Liver (tissue), 7 donors: ENCODE measurements at regions not wholly inside any gene's neighbourhood (a gene's known extent, or its start where the extent isn't known, plus 50 kb on each side); places are given as distances from the start of the nearest gene placed in this dataset.

Experiments
- DNase-seq: peaks from one replicate; pipeline ENCODE4 v3.0.0-alpha.2; 2017; ENCODE audit warnings: low spot score
- H3K27ac ChIP-seq, 2 donors: one replicate each; pipeline ENCODE4 v1.7.0; 2013; ENCODE audit warnings: inconsistent platforms in 2 of 2, low read length in 2 of 2, control low read depth in 1 of 2, low read depth in 1 of 2, mild to moderate bottlenecking in 1 of 2
- H3K27me3 ChIP-seq, 4 donors: one replicate each; pipeline versions ENCODE4 v1.6.1 to v1.7.0; 2013; ENCODE audit warnings: low read length in 3 of 4, inconsistent platforms in 1 of 4, mild to moderate bottlenecking in 1 of 4, moderate library complexity in 1 of 4; ENCODE audit not compliant: control insufficient read depth in 4 of 4, insufficient read depth in 4 of 4
- H3K36me3 ChIP-seq, 4 donors: one replicate each; pipeline versions ENCODE4 v1.6.1 to v1.7.0; 2013; ENCODE audit warnings: low read length in 3 of 4, mild to moderate bottlenecking in 3 of 4, low read depth in 1 of 4, moderate library complexity in 1 of 4; ENCODE audit not compliant: control insufficient read depth in 4 of 4, insufficient read depth in 3 of 4
- H3K4me1 ChIP-seq, 4 donors: one replicate each; pipeline versions ENCODE4 v1.6.1 to v1.7.0; 2013; ENCODE audit warnings: low read length in 3 of 4, mild to moderate bottlenecking in 3 of 4, moderate library complexity in 1 of 4; ENCODE audit not compliant: control insufficient read depth in 4 of 4, insufficient read depth in 4 of 4
- H3K4me3 ChIP-seq, 3 donors: one replicate each; pipeline versions ENCODE4 v1.6.1 to v1.7.0; 2013; ENCODE audit warnings: low read length in 3 of 3, control low read depth in 1 of 3, low read depth in 1 of 3, mild to moderate bottlenecking in 1 of 3
- H3K9ac ChIP-seq, 2 donors: one replicate each; pipeline ENCODE4 v1.7.0; 2013; ENCODE audit warnings: low read length in 2 of 2, mild to moderate bottlenecking in 2 of 2, moderate library complexity in 2 of 2, control low read depth in 1 of 2, low read depth in 1 of 2
- H3K9me3 ChIP-seq, 4 donors: one replicate each; pipeline versions ENCODE4 v1.6.1 to v1.7.0; 2013; ENCODE audit warnings: low read length in 3 of 4; ENCODE audit not compliant: control insufficient read depth in 4 of 4
- ATF3 ChIP-seq: IDR thresholded peaks from 2 replicates; pipeline ENCODE4 v1.6.1; 2016; ENCODE audit warnings: antibody characterized with exemption
- EGR1 ChIP-seq, 2 donors: IDR thresholded peaks; 2 replicates each; pipeline ENCODE4 v1.6.1; 2016 to 2018; ENCODE audit warnings: antibody characterized with exemption in 2 of 2, low read depth in 2 of 2
- FOXA1 ChIP-seq: IDR thresholded peaks from 2 replicates; pipeline ENCODE4 v1.6.1; 2016; ENCODE audit warnings: antibody characterized with exemption
- GABPA ChIP-seq, 2 donors: IDR thresholded peaks in 1 of 2; conservative IDR thresholded peaks in 1 of 2; 2 replicates each; pipeline ENCODE4 v1.6.1; 2016; ENCODE audit warnings: antibody characterized with exemption in 2 of 2, mild to moderate bottlenecking in 1 of 2, moderate library complexity in 1 of 2
- HNF4A ChIP-seq, 2 donors: conservative IDR thresholded peaks; 2 replicates each; pipeline ENCODE4 v1.6.1; 2016; ENCODE audit warnings: antibody characterized with exemption in 2 of 2, mild to moderate bottlenecking in 2 of 2
- HNF4G ChIP-seq: IDR thresholded peaks from 2 replicates; pipeline ENCODE4 v1.6.1; 2016; ENCODE audit warnings: antibody characterized with exemption
- JUND ChIP-seq, 2 donors: IDR thresholded peaks; 2 replicates each; pipeline ENCODE4 v1.6.1; 2016; ENCODE audit warnings: antibody characterized with exemption in 2 of 2
- MAX ChIP-seq: IDR thresholded peaks from 2 replicates; pipeline ENCODE4 v1.6.1; 2016; ENCODE audit warnings: antibody characterized with exemption
- NR2F2 ChIP-seq: IDR thresholded peaks from 2 replicates; pipeline ENCODE4 v1.6.1; 2016; ENCODE audit warnings: antibody characterized with exemption
- RAD21 ChIP-seq, 2 donors: IDR thresholded peaks; 2 replicates each; pipeline ENCODE4 v1.6.1; 2016; ENCODE audit warnings: antibody characterized with exemption in 2 of 2, mild to moderate bottlenecking in 2 of 2
- REST ChIP-seq: IDR thresholded peaks from 2 replicates; pipeline ENCODE4 v1.6.1; 2016; ENCODE audit warnings: antibody characterized with exemption, mild to moderate bottlenecking
- RXRA ChIP-seq, 2 donors: IDR thresholded peaks; 2 replicates each; pipeline ENCODE4 v1.6.1; 2017 to 2018; ENCODE audit warnings: antibody characterized with exemption in 2 of 2, mild to moderate bottlenecking in 1 of 2
- SP1 ChIP-seq: IDR thresholded peaks from 2 replicates; pipeline ENCODE4 v1.6.1; 2018; ENCODE audit warnings: antibody characterized with exemption, mild to moderate bottlenecking
- TAF1 ChIP-seq: conservative IDR thresholded peaks from 2 replicates; pipeline ENCODE4 v1.6.1; 2016; ENCODE audit warnings: antibody characterized with exemption, mild to moderate bottlenecking
- YY1 ChIP-seq: IDR thresholded peaks from 2 replicates; pipeline ENCODE4 v1.6.1; 2016; ENCODE audit warnings: antibody characterized with exemption, mild to moderate bottlenecking
- ZBTB33 ChIP-seq: IDR thresholded peaks from 2 replicates; pipeline ENCODE4 v1.6.1; 2016; ENCODE audit warnings: antibody characterized with exemption
- WGBS: extraction: QIAGEN DNeasy Blood & Tissue Kit; methylation state at CpG from one replicate; pipeline ENCODE4 v1.1.7; 2013; 5-methylcytosine and 5-hydroxymethylcytosine counted together
- donor health status: healthy.
- donor health status: healthy.
- donor health status: healthy.
- donor health status: healthy.

- Histone ChIP-seq H3K4me1 (no peaks in the 10 kb centered on the region), H3K27me3 (no peaks in the 10 kb centered on the region)
- 94% methylated on average over 2 of the region's 2 CpGs for WGBS
These were observed 71.0 kb upstream of the OTUD4 start for GRCh38 chr4:145251391-145251790.

GRCh38 chr4:145248971-145249370 is 68.6 kb upstream of the OTUD4 start:
- 83% methylated on average over 2 of the region's 2 CpGs for WGBS
- no peaks in the 10 kb centered on the region for H3K36me3 ChIP-seq
- no peak for TF ChIP-seq EGR1 (IDR thresholded peaks at IDR 0.05; ENCODE audit: low read depth in 2 of 2)
- TF ChIP-seq REST = no peak
- no peak for TF ChIP-seq FOXA1
- no peak for TF ChIP-seq NR2F2
- TF ChIP-seq JUND (IDR thresholded peaks at IDR 0.05) = no peak
- TF ChIP-seq ATF3 = no peak
- TF ChIP-seq TAF1 = no peak
- no peak for TF ChIP-seq SP1
- TF ChIP-seq HNF4A (conservative IDR thresholded peaks at IDR 0.05) = no peak
- no peak for TF ChIP-seq HNF4G
- TF ChIP-seq GABPA (IDR thresholded peaks at IDR 0.05 in 1 of 2, conservative IDR thresholded peaks at IDR 0.05 in 1 of 2) = no peak
- no peak for TF ChIP-seq RXRA (IDR thresholded peaks at IDR 0.05)
- no peak for TF ChIP-seq RAD21 (IDR thresholded peaks at IDR 0.05)
- TF ChIP-seq MAX = no peak

More at GRCh38 chr4:145251391-145251790, 71.0 kb upstream of the OTUD4 start:
- H3K27ac ChIP-seq = no peak overlapping the region
- TF ChIP-seq YY1 (no peak), ATF3 (no peak), EGR1 (IDR thresholded peaks at IDR 0.05; ENCODE audit: low read depth in 2 of 2) (no peak), HNF4A (conservative IDR thresholded peaks at IDR 0.05) (no peak), NR2F2 (no peak), GABPA (IDR thresholded peaks at IDR 0.05 in 1 of 2, conservative IDR thresholded peaks at IDR 0.05 in 1 of 2) (no peak), JUND (IDR thresholded peaks at IDR 0.05) (no peak), MAX (no peak), ZBTB33 (no peak)
- H3K9ac ChIP-seq = no peak overlapping the region
- H3K9me3 ChIP-seq = no peaks in the 10 kb centered on the region
- H3K4me3 ChIP-seq = no peak overlapping the region
- H3K36me3 ChIP-seq = no peaks in the 10 kb centered on the region
- no peak for DNase-seq

More at GRCh38 chr4:145248971-145249370, 68.6 kb upstream of the OTUD4 start:
- no peaks in the 10 kb centered on the region for H3K4me1 ChIP-seq
- H3K27ac ChIP-seq = no peak overlapping the region
- DNase-seq = no peak
- no peak overlapping the region for H3K4me3 ChIP-seq
- H3K27me3 ChIP-seq = no peaks in the 10 kb centered on the region
- H3K9me3 ChIP-seq = no peaks in the 10 kb centered on the region
- H3K9ac ChIP-seq = no peak overlapping the region
